Liver (tissue), 8 donors: ENCODE measurements at regions not wholly inside any gene's neighbourhood (a gene's known extent, or its start where the extent isn't known, plus 50 kb on each side); places are given as distances from the start of the nearest gene placed in this dataset.

Source experiments
- DNase-seq: peaks from one replicate; pipeline ENCODE4 v3.0.0-alpha.2; 2017; ENCODE audit warnings: low spot score
- H3K27ac ChIP-seq, 2 donors: one replicate each; pipeline ENCODE4 v1.7.0; 2013; ENCODE audit warnings: inconsistent platforms in 2 of 2, low read length in 2 of 2, control low read depth in 1 of 2, low read depth in 1 of 2, mild to moderate bottlenecking in 1 of 2
- H3K27me3 ChIP-seq, 4 donors: one replicate each; pipeline versions ENCODE4 v1.6.1 to v1.7.0; 2013; ENCODE audit warnings: low read length in 3 of 4, inconsistent platforms in 1 of 4, mild to moderate bottlenecking in 1 of 4, moderate library complexity in 1 of 4; ENCODE audit not compliant: control insufficient read depth in 4 of 4, insufficient read depth in 4 of 4
- H3K36me3 ChIP-seq, 4 donors: one replicate each; pipeline versions ENCODE4 v1.6.1 to v1.7.0; 2013; ENCODE audit warnings: low read length in 3 of 4, mild to moderate bottlenecking in 3 of 4, low read depth in 1 of 4, moderate library complexity in 1 of 4; ENCODE audit not compliant: control insufficient read depth in 4 of 4, insufficient read depth in 3 of 4
- H3K4me1 ChIP-seq, 4 donors: one replicate each; pipeline versions ENCODE4 v1.6.1 to v1.7.0; 2013; ENCODE audit warnings: low read length in 3 of 4, mild to moderate bottlenecking in 3 of 4, moderate library complexity in 1 of 4; ENCODE audit not compliant: control insufficient read depth in 4 of 4, insufficient read depth in 4 of 4
- H3K4me3 ChIP-seq, 3 donors: one replicate each; pipeline versions ENCODE4 v1.6.1 to v1.7.0; 2013; ENCODE audit warnings: low read length in 3 of 3, control low read depth in 1 of 3, low read depth in 1 of 3, mild to moderate bottlenecking in 1 of 3
- H3K9ac ChIP-seq, 2 donors: one replicate each; pipeline ENCODE4 v1.7.0; 2013; ENCODE audit warnings: low read length in 2 of 2, mild to moderate bottlenecking in 2 of 2, moderate library complexity in 2 of 2, control low read depth in 1 of 2, low read depth in 1 of 2
- H3K9me3 ChIP-seq, 4 donors: one replicate each; pipeline versions ENCODE4 v1.6.1 to v1.7.0; 2013; ENCODE audit warnings: low read length in 3 of 4; ENCODE audit not compliant: control insufficient read depth in 4 of 4
- ATF3 ChIP-seq: IDR thresholded peaks from 2 replicates; pipeline ENCODE4 v1.6.1; 2016; ENCODE audit warnings: antibody characterized with exemption
- CTCF ChIP-seq: fragments of 150-350 bp; IDR thresholded peaks from 2 replicates; pipeline ENCODE4 v1.5.1; 2017; ENCODE audit warnings: improper control_type of control experiment, low read depth, low read length; ENCODE audit not compliant: missing input control
- EGR1 ChIP-seq, 2 donors: IDR thresholded peaks; 2 replicates each; pipeline ENCODE4 v1.6.1; 2016 to 2018; ENCODE audit warnings: antibody characterized with exemption in 2 of 2, low read depth in 2 of 2
- FOXA1 ChIP-seq: IDR thresholded peaks from 2 replicates; pipeline ENCODE4 v1.6.1; 2016; ENCODE audit warnings: antibody characterized with exemption
- FOXA2 ChIP-seq: IDR thresholded peaks from 2 replicates; pipeline ENCODE4 v1.6.1; 2016; ENCODE audit warnings: antibody characterized with exemption
- GABPA ChIP-seq, 2 donors: IDR thresholded peaks in 1 of 2; conservative IDR thresholded peaks in 1 of 2; 2 replicates each; pipeline ENCODE4 v1.6.1; 2016; ENCODE audit warnings: antibody characterized with exemption in 2 of 2, mild to moderate bottlenecking in 1 of 2, moderate library complexity in 1 of 2
- HNF4A ChIP-seq, 2 donors: conservative IDR thresholded peaks; 2 replicates each; pipeline ENCODE4 v1.6.1; 2016; ENCODE audit warnings: antibody characterized with exemption in 2 of 2, mild to moderate bottlenecking in 2 of 2
- HNF4G ChIP-seq: IDR thresholded peaks from 2 replicates; pipeline ENCODE4 v1.6.1; 2016; ENCODE audit warnings: antibody characterized with exemption
- JUND ChIP-seq, 2 donors: IDR thresholded peaks; 2 replicates each; pipeline ENCODE4 v1.6.1; 2016; ENCODE audit warnings: antibody characterized with exemption in 2 of 2
- NR2F2 ChIP-seq: IDR thresholded peaks from 2 replicates; pipeline ENCODE4 v1.6.1; 2016; ENCODE audit warnings: antibody characterized with exemption
- RAD21 ChIP-seq, 2 donors: IDR thresholded peaks; 2 replicates each; pipeline ENCODE4 v1.6.1; 2016; ENCODE audit warnings: antibody characterized with exemption in 2 of 2, mild to moderate bottlenecking in 2 of 2
- RXRA ChIP-seq, 2 donors: IDR thresholded peaks; 2 replicates each; pipeline ENCODE4 v1.6.1; 2017 to 2018; ENCODE audit warnings: antibody characterized with exemption in 2 of 2, mild to moderate bottlenecking in 1 of 2
- SP1 ChIP-seq: IDR thresholded peaks from 2 replicates; pipeline ENCODE4 v1.6.1; 2018; ENCODE audit warnings: antibody characterized with exemption, mild to moderate bottlenecking
- TAF1 ChIP-seq: conservative IDR thresholded peaks from 2 replicates; pipeline ENCODE4 v1.6.1; 2016; ENCODE audit warnings: antibody characterized with exemption, mild to moderate bottlenecking
- YY1 ChIP-seq: IDR thresholded peaks from 2 replicates; pipeline ENCODE4 v1.6.1; 2016; ENCODE audit warnings: antibody characterized with exemption, mild to moderate bottlenecking
- ZBTB33 ChIP-seq: IDR thresholded peaks from 2 replicates; pipeline ENCODE4 v1.6.1; 2016; ENCODE audit warnings: antibody characterized with exemption
- WGBS: extraction: QIAGEN DNeasy Blood & Tissue Kit; methylation state at CpG from one replicate; pipeline ENCODE4 v1.1.7; 2013; 5-methylcytosine and 5-hydroxymethylcytosine counted together
- TF ChIP-seq, protein P1 (sequence below): IDR thresholded peaks from 2 replicates; pipeline ENCODE4 v1.6.1; 2016; ENCODE audit warnings: antibody characterized with exemption
- TF ChIP-seq, protein P2 (sequence below): IDR thresholded peaks from 2 replicates; pipeline ENCODE4 v1.6.1; 2016; ENCODE audit warnings: antibody characterized with exemption, mild to moderate bottlenecking
- donor health status: healthy.
- donor health status: healthy.
- donor health status: healthy.
- donor health status: healthy.
- donor health status: healthy.

DNA sequence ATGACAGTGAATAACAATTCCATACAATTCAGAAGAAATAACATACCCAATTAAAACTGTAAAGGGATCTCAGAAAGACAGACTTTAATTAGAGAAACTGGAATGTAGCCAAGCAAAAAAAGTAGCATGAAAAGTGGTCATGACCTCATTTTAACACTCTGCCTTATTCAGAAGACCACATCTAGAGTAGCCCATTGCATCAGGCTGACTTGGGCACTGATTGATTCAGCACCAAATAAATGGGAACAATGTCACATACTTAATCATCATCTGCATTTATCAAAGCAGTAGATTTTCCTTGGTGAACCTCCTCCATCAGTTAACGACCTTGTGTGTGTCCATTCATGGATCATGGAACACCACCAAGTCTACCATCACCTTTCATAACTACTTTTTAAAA lies 992.1 kb downstream of the NR2F1-AS1 start:
- no peak overlapping the region for H3K9ac ChIP-seq
- TF ChIP-seq HNF4G (no peak), RXRA (IDR thresholded peaks at IDR 0.05) (no peak), CTCF (no peak), GABPA (IDR thresholded peaks at IDR 0.05 in 1 of 2, conservative IDR thresholded peaks at IDR 0.05 in 1 of 2) (no peak), YY1 (no peak), EGR1 (IDR thresholded peaks at IDR 0.05; ENCODE audit: low read depth in 2 of 2) (no peak), ZBTB33 (no peak), FOXA2 (no peak)
- WGBS, result 68% methylated on average over 1 of the region's 1 CpG
- no peaks in the 10 kb centered on the region for H3K4me1 ChIP-seq
- no peaks in the 10 kb centered on the region for H3K9me3 ChIP-seq
- H3K36me3 ChIP-seq, result no peaks in the 10 kb centered on the region
- no peak overlapping the region for H3K27ac ChIP-seq
- DNase-seq, result no peak
- H3K4me3 ChIP-seq, result no peak overlapping the region
- no peaks in the 10 kb centered on the region for H3K27me3 ChIP-seq

GRCh38 chr5:92581690-92582089 lies 999.3 kb downstream of the NR2F1-AS1 start:
- WGBS, result 88% methylated on average over 3 of the region's 3 CpGs
- Histone ChIP-seq H3K4me3 (no peak overlapping the region), H3K9ac (no peak overlapping the region), H3K4me1 (no peaks in the 10 kb centered on the region), H3K9me3 (peaks cover 0 to 1% (median 0%) of the 10 kb centered on the region in 4 donors), H3K36me3 (no peaks in the 10 kb centered on the region), H3K27ac (no peak overlapping the region), H3K27me3 (no peaks in the 10 kb centered on the region)
- TF ChIP-seq HNF4G (no peak), RAD21 (IDR thresholded peaks at IDR 0.05) (no peak), SP1 (no peak), RXRA (IDR thresholded peaks at IDR 0.05) (no peak), NR2F2 (no peak), JUND (IDR thresholded peaks at IDR 0.05) (no peak), GABPA (IDR thresholded peaks at IDR 0.05 in 1 of 2, conservative IDR thresholded peaks at IDR 0.05 in 1 of 2) (no peak), FOXA2 (no peak), YY1 (no peak), TAF1 (no peak), CTCF (no peak), EGR1 (IDR thresholded peaks at IDR 0.05; ENCODE audit: low read depth in 2 of 2) (no peak), ZBTB33 (no peak), ATF3 (no peak), FOXA1 (no peak), HNF4A (conservative IDR thresholded peaks at IDR 0.05) (no peak)
- TF ChIP-seq, protein P1, sequence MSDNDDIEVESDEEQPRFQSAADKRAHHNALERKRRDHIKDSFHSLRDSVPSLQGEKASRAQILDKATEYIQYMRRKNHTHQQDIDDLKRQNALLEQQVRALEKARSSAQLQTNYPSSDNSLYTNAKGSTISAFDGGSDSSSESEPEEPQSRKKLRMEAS, result no peak
- TF ChIP-seq, protein P2, sequence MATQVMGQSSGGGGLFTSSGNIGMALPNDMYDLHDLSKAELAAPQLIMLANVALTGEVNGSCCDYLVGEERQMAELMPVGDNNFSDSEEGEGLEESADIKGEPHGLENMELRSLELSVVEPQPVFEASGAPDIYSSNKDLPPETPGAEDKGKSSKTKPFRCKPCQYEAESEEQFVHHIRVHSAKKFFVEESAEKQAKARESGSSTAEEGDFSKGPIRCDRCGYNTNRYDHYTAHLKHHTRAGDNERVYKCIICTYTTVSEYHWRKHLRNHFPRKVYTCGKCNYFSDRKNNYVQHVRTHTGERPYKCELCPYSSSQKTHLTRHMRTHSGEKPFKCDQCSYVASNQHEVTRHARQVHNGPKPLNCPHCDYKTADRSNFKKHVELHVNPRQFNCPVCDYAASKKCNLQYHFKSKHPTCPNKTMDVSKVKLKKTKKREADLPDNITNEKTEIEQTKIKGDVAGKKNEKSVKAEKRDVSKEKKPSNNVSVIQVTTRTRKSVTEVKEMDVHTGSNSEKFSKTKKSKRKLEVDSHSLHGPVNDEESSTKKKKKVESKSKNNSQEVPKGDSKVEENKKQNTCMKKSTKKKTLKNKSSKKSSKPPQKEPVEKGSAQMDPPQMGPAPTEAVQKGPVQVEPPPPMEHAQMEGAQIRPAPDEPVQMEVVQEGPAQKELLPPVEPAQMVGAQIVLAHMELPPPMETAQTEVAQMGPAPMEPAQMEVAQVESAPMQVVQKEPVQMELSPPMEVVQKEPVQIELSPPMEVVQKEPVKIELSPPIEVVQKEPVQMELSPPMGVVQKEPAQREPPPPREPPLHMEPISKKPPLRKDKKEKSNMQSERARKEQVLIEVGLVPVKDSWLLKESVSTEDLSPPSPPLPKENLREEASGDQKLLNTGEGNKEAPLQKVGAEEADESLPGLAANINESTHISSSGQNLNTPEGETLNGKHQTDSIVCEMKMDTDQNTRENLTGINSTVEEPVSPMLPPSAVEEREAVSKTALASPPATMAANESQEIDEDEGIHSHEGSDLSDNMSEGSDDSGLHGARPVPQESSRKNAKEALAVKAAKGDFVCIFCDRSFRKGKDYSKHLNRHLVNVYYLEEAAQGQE, result no peak
- DNase-seq, result no peak
